ENCODE measurements at regions not wholly inside any gene's neighbourhood (a gene's known extent, or its start where the extent isn't known, plus 50 kb on each side); places are given as distances from the start of the nearest gene placed in this dataset.

DNA sequence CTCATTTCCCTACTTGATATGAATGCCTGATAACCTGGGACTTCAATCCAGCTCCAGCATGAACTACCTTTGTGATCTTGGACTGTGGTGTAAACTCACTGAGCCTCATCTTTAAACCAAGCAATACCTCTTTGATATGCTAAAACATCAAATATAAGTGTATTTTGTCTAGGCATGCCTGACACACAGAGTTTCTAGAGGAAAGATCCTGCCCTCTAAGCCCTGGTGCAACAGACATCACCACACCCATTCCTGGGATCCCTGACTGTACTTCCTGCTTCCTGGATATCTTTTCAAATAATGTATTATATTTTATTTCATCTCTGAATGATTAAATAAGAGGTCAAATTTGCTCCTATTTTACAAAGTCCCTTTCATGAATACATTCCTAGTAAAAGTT is 55.8 kb downstream of the ANXA2R start:
- DNase-seq = no peak
- Histone ChIP-seq H2AK5ac (ENCODE audit: insufficient read length, low read length) (no peak overlapping the region), H3K18ac (ENCODE audit: insufficient read length, low read depth, low read length) (no peak overlapping the region), H3K14ac (ENCODE audit: insufficient read depth, low read length) (no peak overlapping the region), H2BK15ac (ENCODE audit: low read depth, low read length) (no peak overlapping the region), H3K27me3 (ENCODE audit: insufficient read depth, low read length) (no peaks in the 10 kb centered on the region), H2BK5ac (ENCODE audit: insufficient read length, low read length) (no peak overlapping the region), H4K8ac (replicated peaks; ENCODE audit: insufficient read length, low read depth, low read length) (no peak overlapping the region), H3K23me2 (ENCODE audit: insufficient read length, low read depth, low read length, poor library complexity, severe bottlenecking) (no peaks in the 10 kb centered on the region), H3K56ac (ENCODE audit: insufficient read length, low read depth, low read length) (no peak overlapping the region), H2BK120ac (ENCODE audit: low read depth, low read length, poor library complexity, severe bottlenecking) (no peak overlapping the region), H2AFZ (ENCODE audit: low read length) (no peak overlapping the region), H3K4ac (ENCODE audit: low read depth, low read length) (no peak overlapping the region), H3T11ph (ENCODE audit: low read length) (no peak overlapping the region), H3K27ac (ENCODE audit: insufficient read length, low read depth, low read length) (no peak overlapping the region), H4K91ac (ENCODE audit: insufficient read length, low read depth, low read length) (no peak overlapping the region), H3K79me2 (ENCODE audit: insufficient read depth, low read length) (no peaks in the 10 kb centered on the region), H3K79me1 (ENCODE audit: insufficient read depth, low read depth, low read length, poor library complexity, severe bottlenecking) (no peaks in the 10 kb centered on the region), H4K5ac (ENCODE audit: insufficient read length, low read depth, low read length) (no peak overlapping the region), H3K23ac (ENCODE audit: insufficient read length, low read depth, low read length) (no peak overlapping the region), H3K4me1 (ENCODE audit: insufficient read depth, low read length) (no peaks in the 10 kb centered on the region), H4K20me1 (ENCODE audit: control insufficient read depth, insufficient read depth, insufficient read length) (no peaks in the 10 kb centered on the region), H2BK12ac (ENCODE audit: insufficient read length, low read depth, low read length) (no peak overlapping the region), H3K9me3 (ENCODE audit: control insufficient read depth, low read depth, low read length) (no peaks in the 10 kb centered on the region), H2BK20ac (ENCODE audit: low read depth, low read length, poor library complexity, severe bottlenecking) (no peak overlapping the region), H3K4me2 (ENCODE audit: insufficient read depth, insufficient read length, low read length) (no peak overlapping the region), H3K9ac (ENCODE audit: extremely low read depth, insufficient read length, low read length) (no peak overlapping the region)
- Mint-ChIP-seq H3K27ac (no peak overlapping the region), H3K9me3 (peaks cover 11 to 20% of the 10 kb centered on the region in 2 experiments), H3K27me3 (ENCODE audit: low read depth) (peaks cover 36% of the 10 kb centered on the region), H3K4me1 (peaks cover 3 to 7% of the 10 kb centered on the region in 2 experiments; a peak in 1 of 4 replicates), H3K36me3 (ENCODE audit: insufficient read depth in 1 of 3, low read depth in 3 of 3) (peaks cover 2 to 4% (median 4%) of the 10 kb centered on the region in 3 experiments; a peak in 2 of 7 replicates), H3K4me3 (no peak overlapping the region)
- TF ChIP-seq, protein P1, sequence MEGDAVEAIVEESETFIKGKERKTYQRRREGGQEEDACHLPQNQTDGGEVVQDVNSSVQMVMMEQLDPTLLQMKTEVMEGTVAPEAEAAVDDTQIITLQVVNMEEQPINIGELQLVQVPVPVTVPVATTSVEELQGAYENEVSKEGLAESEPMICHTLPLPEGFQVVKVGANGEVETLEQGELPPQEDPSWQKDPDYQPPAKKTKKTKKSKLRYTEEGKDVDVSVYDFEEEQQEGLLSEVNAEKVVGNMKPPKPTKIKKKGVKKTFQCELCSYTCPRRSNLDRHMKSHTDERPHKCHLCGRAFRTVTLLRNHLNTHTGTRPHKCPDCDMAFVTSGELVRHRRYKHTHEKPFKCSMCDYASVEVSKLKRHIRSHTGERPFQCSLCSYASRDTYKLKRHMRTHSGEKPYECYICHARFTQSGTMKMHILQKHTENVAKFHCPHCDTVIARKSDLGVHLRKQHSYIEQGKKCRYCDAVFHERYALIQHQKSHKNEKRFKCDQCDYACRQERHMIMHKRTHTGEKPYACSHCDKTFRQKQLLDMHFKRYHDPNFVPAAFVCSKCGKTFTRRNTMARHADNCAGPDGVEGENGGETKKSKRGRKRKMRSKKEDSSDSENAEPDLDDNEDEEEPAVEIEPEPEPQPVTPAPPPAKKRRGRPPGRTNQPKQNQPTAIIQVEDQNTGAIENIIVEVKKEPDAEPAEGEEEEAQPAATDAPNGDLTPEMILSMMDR (conservative IDR thresholded peaks at IDR 0.05) = no peak

Measured in H9 (cell line).